ENCODE measurements at regions not wholly inside any gene's neighbourhood (a gene's known extent, or its start where the extent isn't known, plus 50 kb on each side); places are given as distances from the start of the nearest gene placed in this dataset.

DNA sequence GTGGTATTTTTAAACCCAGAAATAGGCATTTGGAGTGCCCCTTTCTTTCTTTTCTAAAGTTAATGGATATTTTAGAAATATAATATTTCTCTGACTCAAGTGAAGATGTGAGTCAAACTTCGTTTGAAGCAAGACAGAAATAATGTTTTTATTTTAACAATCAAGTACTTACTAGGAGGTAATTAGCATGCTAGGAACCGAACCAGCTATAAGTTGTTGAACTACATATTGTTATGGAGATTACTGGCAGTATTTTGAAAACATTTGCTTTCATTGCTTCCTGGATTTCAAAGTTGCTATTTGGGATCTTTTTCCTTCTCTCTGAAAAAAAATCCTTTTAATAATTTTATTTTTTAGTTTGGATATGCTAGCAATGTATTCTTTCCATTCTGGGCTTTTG lies 225.2 kb downstream of the NEDD1 start:
- ATAC-seq = no peak
- TF ChIP-seq ZFP30 (CRISPR knock-in tag; IDR thresholded peaks at IDR 0.05) (no peak), RARB (CRISPR knock-in tag; IDR thresholded peaks at IDR 0.05) (no peak), ZNF70 (CRISPR knock-in tag; IDR thresholded peaks at IDR 0.05) (no peak), PPARA (CRISPR knock-in tag; IDR thresholded peaks at IDR 0.05; ENCODE audit: borderline replicate concordance) (no peak), ESRRG (CRISPR knock-in tag; IDR thresholded peaks at IDR 0.05) (no peak), BACH2 (CRISPR knock-in tag; IDR thresholded peaks at IDR 0.05; ENCODE audit: borderline replicate concordance) (no peak), ZFP3 (CRISPR knock-in tag; IDR thresholded peaks at IDR 0.05) (no peak), GLIS3 (CRISPR knock-in tag; IDR thresholded peaks at IDR 0.05) (no peak), ZNF8 (CRISPR knock-in tag; IDR thresholded peaks at IDR 0.05) (no peak), ZC3H10 (CRISPR knock-in tag; IDR thresholded peaks at IDR 0.05) (no peak), PATZ1 (CRISPR knock-in tag; IDR thresholded peaks at IDR 0.05; ENCODE audit: borderline replicate concordance) (no peak), ISL1 (CRISPR knock-in tag; IDR thresholded peaks at IDR 0.05) (no peak)

DNA sequence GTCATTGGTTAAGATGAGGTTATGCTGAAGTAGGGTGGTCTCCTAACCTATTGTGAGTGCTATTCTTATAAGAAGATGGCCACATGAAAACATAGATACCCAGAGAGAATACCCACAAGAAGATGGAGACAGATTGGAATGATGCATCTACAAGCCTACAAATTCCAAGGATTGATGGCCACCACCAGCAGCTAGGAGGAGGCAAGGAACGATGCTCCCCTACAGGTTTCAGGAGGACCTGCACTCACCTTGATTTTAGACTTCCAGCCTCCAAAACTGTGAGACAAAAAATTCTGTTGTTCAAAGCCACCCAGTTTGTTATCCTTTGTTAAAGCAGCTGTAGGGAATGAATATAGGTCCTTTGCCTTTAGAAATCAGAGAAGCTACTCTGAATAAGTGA lies 227.4 kb downstream of the NEDD1 start:
- ATAC-seq = no peak

DNA sequence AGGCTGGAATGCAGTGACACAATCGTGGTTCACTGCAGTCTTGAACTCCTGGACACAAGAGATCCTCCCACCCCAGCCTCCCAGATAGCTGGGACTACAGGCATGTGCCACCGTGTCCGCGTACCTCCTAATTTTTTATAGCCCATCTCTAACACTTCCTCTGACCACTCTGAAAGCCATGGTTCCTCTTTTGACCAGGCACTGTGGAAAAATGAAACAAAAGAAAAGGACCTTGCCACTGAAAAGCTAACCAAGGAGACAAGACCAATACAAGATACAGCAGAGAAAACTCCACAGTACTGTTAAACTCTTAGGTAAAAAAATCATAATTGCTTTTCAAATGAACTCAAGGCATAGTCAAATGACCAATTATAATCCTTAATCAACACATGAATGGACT lies 233.3 kb downstream of the NEDD1 start:
- ATAC-seq = no peak
- TF ChIP-seq, protein P1, sequence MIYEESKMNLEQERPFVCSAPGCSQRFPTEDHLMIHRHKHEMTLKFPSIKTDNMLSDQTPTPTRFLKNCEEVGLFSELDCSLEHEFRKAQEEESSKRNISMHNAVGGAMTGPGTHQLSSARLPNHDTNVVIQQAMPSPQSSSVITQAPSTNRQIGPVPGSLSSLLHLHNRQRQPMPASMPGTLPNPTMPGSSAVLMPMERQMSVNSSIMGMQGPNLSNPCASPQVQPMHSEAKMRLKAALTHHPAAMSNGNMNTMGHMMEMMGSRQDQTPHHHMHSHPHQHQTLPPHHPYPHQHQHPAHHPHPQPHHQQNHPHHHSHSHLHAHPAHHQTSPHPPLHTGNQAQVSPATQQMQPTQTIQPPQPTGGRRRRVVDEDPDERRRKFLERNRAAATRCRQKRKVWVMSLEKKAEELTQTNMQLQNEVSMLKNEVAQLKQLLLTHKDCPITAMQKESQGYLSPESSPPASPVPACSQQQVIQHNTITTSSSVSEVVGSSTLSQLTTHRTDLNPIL (CRISPR knock-in tag; IDR thresholded peaks at IDR 0.05; ENCODE audit: low read depth) = no peak
- TF ChIP-seq ZNF70 (CRISPR knock-in tag; IDR thresholded peaks at IDR 0.05) (no peak), GLIS3 (CRISPR knock-in tag; IDR thresholded peaks at IDR 0.05) (no peak)

More for the DNA sequence above, 227.4 kb downstream of the NEDD1 start:
- TF ChIP-seq, protein P2, sequence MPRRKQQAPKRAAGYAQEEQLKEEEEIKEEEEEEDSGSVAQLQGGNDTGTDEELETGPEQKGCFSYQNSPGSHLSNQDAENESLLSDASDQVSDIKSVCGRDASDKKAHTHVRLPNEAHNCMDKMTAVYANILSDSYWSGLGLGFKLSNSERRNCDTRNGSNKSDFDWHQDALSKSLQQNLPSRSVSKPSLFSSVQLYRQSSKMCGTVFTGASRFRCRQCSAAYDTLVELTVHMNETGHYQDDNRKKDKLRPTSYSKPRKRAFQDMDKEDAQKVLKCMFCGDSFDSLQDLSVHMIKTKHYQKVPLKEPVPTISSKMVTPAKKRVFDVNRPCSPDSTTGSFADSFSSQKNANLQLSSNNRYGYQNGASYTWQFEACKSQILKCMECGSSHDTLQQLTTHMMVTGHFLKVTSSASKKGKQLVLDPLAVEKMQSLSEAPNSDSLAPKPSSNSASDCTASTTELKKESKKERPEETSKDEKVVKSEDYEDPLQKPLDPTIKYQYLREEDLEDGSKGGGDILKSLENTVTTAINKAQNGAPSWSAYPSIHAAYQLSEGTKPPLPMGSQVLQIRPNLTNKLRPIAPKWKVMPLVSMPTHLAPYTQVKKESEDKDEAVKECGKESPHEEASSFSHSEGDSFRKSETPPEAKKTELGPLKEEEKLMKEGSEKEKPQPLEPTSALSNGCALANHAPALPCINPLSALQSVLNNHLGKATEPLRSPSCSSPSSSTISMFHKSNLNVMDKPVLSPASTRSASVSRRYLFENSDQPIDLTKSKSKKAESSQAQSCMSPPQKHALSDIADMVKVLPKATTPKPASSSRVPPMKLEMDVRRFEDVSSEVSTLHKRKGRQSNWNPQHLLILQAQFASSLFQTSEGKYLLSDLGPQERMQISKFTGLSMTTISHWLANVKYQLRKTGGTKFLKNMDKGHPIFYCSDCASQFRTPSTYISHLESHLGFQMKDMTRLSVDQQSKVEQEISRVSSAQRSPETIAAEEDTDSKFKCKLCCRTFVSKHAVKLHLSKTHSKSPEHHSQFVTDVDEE (CRISPR knock-in tag; IDR thresholded peaks at IDR 0.05) = no peak
- no peak for TF ChIP-seq TOX (CRISPR knock-in tag; IDR thresholded peaks at IDR 0.05; ENCODE audit: borderline replicate concordance)
- TF ChIP-seq ZNF70 (CRISPR knock-in tag; IDR thresholded peaks at IDR 0.05) = no peak
- no peak for TF ChIP-seq ISL1 (CRISPR knock-in tag; IDR thresholded peaks at IDR 0.05)
- TF ChIP-seq POU6F1 (CRISPR knock-in tag; IDR thresholded peaks at IDR 0.05; ENCODE audit: borderline replicate concordance, low read depth) = no peak

GRCh38 chr12:97142737-97143410 lies 235.8 kb downstream of the NEDD1 start:
- ATAC-seq = no peak
- TF ChIP-seq ISL1 (CRISPR knock-in tag; IDR thresholded peaks at IDR 0.05) (peak; percentile 53; the same call in 1 of the 2 replicates), OSR1 (CRISPR knock-in tag; IDR thresholded peaks at IDR 0.05) (no peak)

- ATAC-seq = peak; percentile 57; the same call in 2 of the 3 replicates
- TF ChIP-seq ESRRG (CRISPR knock-in tag; IDR thresholded peaks at IDR 0.05) = no peak
- TF ChIP-seq RARB (CRISPR knock-in tag; IDR thresholded peaks at IDR 0.05) = no peak
- TF ChIP-seq ZC3H10 (CRISPR knock-in tag; IDR thresholded peaks at IDR 0.05) = no peak
- TF ChIP-seq, protein P1 (CRISPR knock-in tag; IDR thresholded peaks at IDR 0.05; ENCODE audit: low read depth) = no peak
- TF ChIP-seq, protein P2 (CRISPR knock-in tag; IDR thresholded peaks at IDR 0.05) = no peak
- TF ChIP-seq BACH2 (CRISPR knock-in tag; IDR thresholded peaks at IDR 0.05; ENCODE audit: borderline replicate concordance) = no peak
- no peak for TF ChIP-seq ZFP30 (CRISPR knock-in tag; IDR thresholded peaks at IDR 0.05)
Observed at GRCh38 chr12:97148941-97149559, 242.0 kb downstream of the NEDD1 start.

All from SK-N-SH treated with all-trans-retinoic acid at 6 μM for 48 hours (cell line).